Effector memory CD8-positive, alpha-beta T cell (primary cell): ENCODE measurements at regions not wholly inside any gene's neighbourhood (a gene's known extent, or its start where the extent isn't known, plus 50 kb on each side); places are given as distances from the start of the nearest gene placed in this dataset.

Source experiments
- ATAC-seq: fragments of 150-1000 bp; cut with Tn5 transposase; replicated peaks from 2 replicates; pipeline ENCODE4 v1.10.0; 2021; ENCODE audit warnings: mild to moderate bottlenecking, moderate library complexity
- DNase-seq, 3 experiments: peaks; one replicate each; pipeline ENCODE4 v3.0.0; 2021
- H3K27ac Mint-ChIP-seq, 2 donors: one replicate each; pipeline ENCODE4 v1.8.0; 2022; ENCODE audit warnings: mild to moderate bottlenecking in 2 of 2, mixed read lengths in 2 of 2, moderate library complexity in 2 of 2
- H3K27me3 Mint-ChIP-seq, 2 donors: one replicate each; pipeline ENCODE4 v1.8.0; 2022; ENCODE audit warnings: mixed read lengths in 2 of 2
- H3K36me3 Mint-ChIP-seq: one replicate; pipeline ENCODE4 v1.8.0; 2022; ENCODE audit warnings: mild to moderate bottlenecking, moderate library complexity, mixed read lengths; ENCODE audit not compliant: insufficient read depth
- H3K4me1 Mint-ChIP-seq, 2 donors: one replicate each; pipeline ENCODE4 v1.8.0; 2022; ENCODE audit warnings: low read depth in 2 of 2, mixed read lengths in 2 of 2
- H3K4me3 Mint-ChIP-seq, 2 donors: one replicate each; pipeline ENCODE4 v1.8.0; 2022; ENCODE audit warnings: mild to moderate bottlenecking in 2 of 2, mixed read lengths in 2 of 2, moderate library complexity in 2 of 2
- H3K9me3 Mint-ChIP-seq, 2 donors: one replicate each; pipeline ENCODE4 v1.8.0; 2022; ENCODE audit warnings: mixed read lengths in 2 of 2

GRCh38 chr2:21694079-21694878 lies 570.5 kb downstream of the TDRD15 start:
- H3K4me1 Mint-ChIP-seq = no peaks in the 10 kb centered on the region
- DNase-seq = no peak
- no peak for ATAC-seq
- no peak overlapping the region for H3K27ac Mint-ChIP-seq
- no peaks in the 10 kb centered on the region for H3K9me3 Mint-ChIP-seq
- H3K36me3 Mint-ChIP-seq = no peaks in the 10 kb centered on the region
- no peak overlapping the region for H3K4me3 Mint-ChIP-seq
- H3K27me3 Mint-ChIP-seq = no peaks in the 10 kb centered on the region

- Mint-ChIP-seq H3K9me3 (peaks cover 0 to 7% of the 10 kb centered on the region in 2 donors), H3K36me3 (no peaks in the 10 kb centered on the region), H3K27me3 (no peaks in the 10 kb centered on the region), H3K27ac (no peak overlapping the region), H3K4me3 (no peak overlapping the region), H3K4me1 (no peaks in the 10 kb centered on the region)
- ATAC-seq (no peak), DNase-seq (no peak)
These were observed 573.1 kb downstream of the TDRD15 start for GRCh38 chr2:21696900-21697299.

GRCh38 chr2:21700644-21701043 lies 576.9 kb downstream of the TDRD15 start:
- no peaks in the 10 kb centered on the region for H3K36me3 Mint-ChIP-seq
- peaks cover 0 to 7% of the 10 kb centered on the region in 2 donors for H3K9me3 Mint-ChIP-seq
- H3K27ac Mint-ChIP-seq = no peak overlapping the region
- DNase-seq (no peak), ATAC-seq (no peak)
- no peaks in the 10 kb centered on the region for H3K4me1 Mint-ChIP-seq
- no peak overlapping the region for H3K4me3 Mint-ChIP-seq
- H3K27me3 Mint-ChIP-seq = no peaks in the 10 kb centered on the region

- Mint-ChIP-seq H3K9me3 (peaks cover 8 to 14% of the 10 kb centered on the region in 2 donors), H3K27me3 (no peaks in the 10 kb centered on the region), H3K4me3 (no peak overlapping the region), H3K36me3 (no peaks in the 10 kb centered on the region), H3K4me1 (no peaks in the 10 kb centered on the region), H3K27ac (no peak overlapping the region)
- ATAC-seq (no peak), DNase-seq (no peak)
These were observed 586.3 kb downstream of the TDRD15 start for GRCh38 chr2:21710031-21710430.

- ATAC-seq = no peak
- Mint-ChIP-seq H3K9me3 (peaks cover 10 to 14% of the 10 kb centered on the region in 2 donors), H3K36me3 (no peaks in the 10 kb centered on the region), H3K27ac (no peak overlapping the region), H3K27me3 (no peaks in the 10 kb centered on the region), H3K4me3 (no peak overlapping the region), H3K4me1 (no peaks in the 10 kb centered on the region)
- no peak for DNase-seq
These were observed 586.7 kb downstream of the TDRD15 start for GRCh38 chr2:21710496-21710895.

GRCh38 chr2:21715887-21716286 lies 592.1 kb downstream of the TDRD15 start:
- Mint-ChIP-seq H3K27me3 (no peaks in the 10 kb centered on the region), H3K9me3 (peaks cover 13 to 16% of the 10 kb centered on the region in 2 donors), H3K4me3 (no peak overlapping the region), H3K4me1 (no peaks in the 10 kb centered on the region), H3K36me3 (no peaks in the 10 kb centered on the region), H3K27ac (no peak overlapping the region)
- DNase-seq = no peak
- no peak for ATAC-seq

GRCh38 chr2:21727101-21727500 lies 603.3 kb downstream of the TDRD15 start:
- H3K36me3 Mint-ChIP-seq = no peaks in the 10 kb centered on the region
- no peak overlapping the region for H3K27ac Mint-ChIP-seq
- no peak overlapping the region for H3K4me3 Mint-ChIP-seq

GRCh38 chr2:21728133-21728532 lies 604.4 kb downstream of the TDRD15 start:
- no peak for ATAC-seq

More at GRCh38 chr2:21727101-21727500, 603.3 kb downstream of the TDRD15 start:
- H3K9me3 Mint-ChIP-seq = peaks cover 0 to 8% of the 10 kb centered on the region in 2 donors
- DNase-seq = no peak
- no peaks in the 10 kb centered on the region for H3K4me1 Mint-ChIP-seq
- H3K27me3 Mint-ChIP-seq = no peaks in the 10 kb centered on the region
- ATAC-seq = no peak

GRCh38 chr2:21730141-21730540 lies 606.4 kb downstream of the TDRD15 start:
- DNase-seq (no peak), ATAC-seq (no peak)
- Mint-ChIP-seq H3K4me3 (no peak overlapping the region), H3K36me3 (no peaks in the 10 kb centered on the region), H3K4me1 (no peaks in the 10 kb centered on the region), H3K27me3 (no peaks in the 10 kb centered on the region), H3K9me3 (peaks cover 0 to 10% of the 10 kb centered on the region in 2 donors), H3K27ac (no peak overlapping the region)

More at GRCh38 chr2:21728133-21728532, 604.4 kb downstream of the TDRD15 start:
- no peaks in the 10 kb centered on the region for H3K4me1 Mint-ChIP-seq
- no peaks in the 10 kb centered on the region for H3K27me3 Mint-ChIP-seq
- H3K27ac Mint-ChIP-seq = no peak overlapping the region
- no peak for DNase-seq
- peaks cover 0 to 8% of the 10 kb centered on the region in 2 donors for H3K9me3 Mint-ChIP-seq
- H3K36me3 Mint-ChIP-seq = no peaks in the 10 kb centered on the region
- H3K4me3 Mint-ChIP-seq = no peak overlapping the region

GRCh38 chr2:21740484-21740883 lies 616.7 kb downstream of the TDRD15 start:
- no peak for DNase-seq

GRCh38 chr2:21746499-21746898 lies 622.7 kb downstream of the TDRD15 start:
- Mint-ChIP-seq H3K4me3 (no peak overlapping the region), H3K4me1 (no peaks in the 10 kb centered on the region), H3K27ac (no peak overlapping the region), H3K36me3 (no peaks in the 10 kb centered on the region), H3K27me3 (no peaks in the 10 kb centered on the region), H3K9me3 (peaks cover 3 to 6% of the 10 kb centered on the region in 2 donors)
- no peak for DNase-seq
- ATAC-seq = no peak

More at GRCh38 chr2:21740484-21740883, 616.7 kb downstream of the TDRD15 start:
- ATAC-seq = no peak
- Mint-ChIP-seq H3K4me1 (no peaks in the 10 kb centered on the region), H3K9me3 (peaks cover 0 to 1% of the 10 kb centered on the region in 2 donors), H3K27me3 (no peaks in the 10 kb centered on the region), H3K36me3 (no peaks in the 10 kb centered on the region), H3K27ac (no peak overlapping the region), H3K4me3 (no peak overlapping the region)

GRCh38 chr2:21748501-21748900 lies 624.7 kb downstream of the TDRD15 start:
- no peaks in the 10 kb centered on the region for H3K36me3 Mint-ChIP-seq
- ATAC-seq (no peak), DNase-seq (no peak)
- H3K9me3 Mint-ChIP-seq = peaks cover 6% of the 10 kb centered on the region in 2 donors
- H3K27ac Mint-ChIP-seq = no peak overlapping the region
- H3K4me1 Mint-ChIP-seq = no peaks in the 10 kb centered on the region
- H3K27me3 Mint-ChIP-seq = no peaks in the 10 kb centered on the region
- H3K4me3 Mint-ChIP-seq = no peak overlapping the region

GRCh38 chr2:21754164-21754788 lies 630.5 kb downstream of the TDRD15 start:
- ATAC-seq (no peak), DNase-seq (no peak)
- no peaks in the 10 kb centered on the region for H3K27me3 Mint-ChIP-seq
- no peak overlapping the region for H3K4me3 Mint-ChIP-seq
- H3K9me3 Mint-ChIP-seq = peaks cover 12 to 13% of the 10 kb centered on the region in 2 donors
- H3K36me3 Mint-ChIP-seq = no peaks in the 10 kb centered on the region
- no peak overlapping the region for H3K27ac Mint-ChIP-seq
- no peaks in the 10 kb centered on the region for H3K4me1 Mint-ChIP-seq
